GM23338 (cell line): ENCODE measurements at regions not wholly inside any gene's neighbourhood (a gene's known extent, or its start where the extent isn't known, plus 50 kb on each side); places are given as distances from the start of the nearest gene placed in this dataset.

ENCODE experiments used
- ATAC-seq: fragments of 200-7000 bp; cut with Tn5 transposase; 3 replicates; pipeline ENCODE4 v1.9.1; 2020
- DNase-seq: peaks from one replicate; pipeline ENCODE4 v3.0.0-alpha.2; 2015; ENCODE audit warnings: low spot score
- H2AFZ ChIP-seq: fragments of 200-600 bp; sonication (generic); 2 replicates; pipeline ENCODE4 v1.8.0; 2016; ENCODE audit warnings: antibody characterized with exemption, mild to moderate bottlenecking, moderate library complexity
- H3F3A ChIP-seq: fragments of 200-600 bp; sonication (generic); replicated peaks from 2 replicates; pipeline ENCODE4 v1.8.0; 2017; ENCODE audit warnings: antibody characterized with exemption, mixed run types, low read depth
- H3K27ac ChIP-seq: fragments of 200-600 bp; sonication (generic); 2 replicates; pipeline ENCODE4 v1.6.1; 2016; ENCODE audit warnings: low read depth
- H3K27me3 ChIP-seq: fragments of 200-600 bp; sonication (generic); 2 replicates; pipeline ENCODE4 v1.8.0; 2016; ENCODE audit warnings: mild to moderate bottlenecking, mixed run types, moderate library complexity; ENCODE audit not compliant: insufficient read depth
- H3K36me3 ChIP-seq: fragments of 200-600 bp; sonication (generic); 2 replicates; pipeline ENCODE4 v1.8.0; 2016; ENCODE audit warnings: mild to moderate bottlenecking; ENCODE audit not compliant: insufficient read depth
- H3K4me1 ChIP-seq: fragments of 200-600 bp; sonication (generic); 2 replicates; pipeline ENCODE4 v1.8.0; 2016; ENCODE audit warnings: mild to moderate bottlenecking, moderate library complexity; ENCODE audit not compliant: insufficient read depth
- H3K4me2 ChIP-seq: fragments of 200-600 bp; sonication (generic); 2 replicates; pipeline ENCODE4 v1.7.1; 2017; ENCODE audit warnings: mixed run types
- H3K4me3 ChIP-seq: fragments of 200-600 bp; sonication (generic); 2 replicates; pipeline ENCODE4 v1.6.1; 2016; ENCODE audit warnings: mixed run types
- H3K79me2 ChIP-seq: fragments of 200-600 bp; sonication (generic); replicated peaks from 2 replicates; pipeline ENCODE4 v1.8.0; 2017; ENCODE audit warnings: mild to moderate bottlenecking; ENCODE audit not compliant: insufficient read depth
- H3K9me2 ChIP-seq: fragments of 200-600 bp; sonication (generic); 2 replicates; pipeline ENCODE4 v1.8.0; 2017; ENCODE audit not compliant: insufficient read depth
- H4K20me1 ChIP-seq: fragments of 200-600 bp; sonication (generic); replicated peaks from 2 replicates; pipeline ENCODE4 v1.8.0; 2017; ENCODE audit warnings: mild to moderate bottlenecking; ENCODE audit not compliant: insufficient read depth
- H3K27ac Mint-ChIP-seq: 2 replicates; pipeline ENCODE4 v1.8.0; 2020; ENCODE audit warnings: inconsistent platforms, mild to moderate bottlenecking, moderate library complexity, mixed read lengths
- H3K27me3 Mint-ChIP-seq: 3 replicates; pipeline ENCODE4 v1.8.0; 2022; ENCODE audit warnings: low read depth, mild to moderate bottlenecking, moderate library complexity, mixed read lengths, inconsistent platforms; ENCODE audit not compliant: insufficient read depth, poor library complexity
- H3K36me3 Mint-ChIP-seq: 3 replicates; pipeline ENCODE4 v1.8.0; 2021; ENCODE audit warnings: low read depth, mild to moderate bottlenecking, inconsistent platforms, moderate library complexity, mixed read lengths
- H3K4me1 Mint-ChIP-seq: 3 replicates; pipeline ENCODE4 v1.8.0; 2020; ENCODE audit warnings: mild to moderate bottlenecking, inconsistent platforms, mixed read lengths
- H3K4me3 Mint-ChIP-seq: 3 replicates; pipeline ENCODE4 v1.8.0; 2021; ENCODE audit warnings: moderate library complexity, mild to moderate bottlenecking, inconsistent platforms, mixed read lengths
- H3K9me3 Mint-ChIP-seq: 3 replicates; pipeline ENCODE4 v1.8.0; 2020; ENCODE audit warnings: moderate library complexity, mild to moderate bottlenecking, inconsistent platforms, mixed read lengths
- EZH2phosphoT487 ChIP-seq: fragments of 200-600 bp; sonication (generic); IDR thresholded peaks from one replicate; pipeline ENCODE4 v1.8.1; 2018; ENCODE audit warnings: antibody characterized with exemption; ENCODE audit not compliant: unreplicated experiment
- JUNB ChIP-seq: IDR thresholded peaks from one replicate; pipeline ENCODE4 v1.6.1; 2016; ENCODE audit warnings: antibody characterized with exemption; ENCODE audit not compliant: unreplicated experiment
- NANOG ChIP-seq: IDR thresholded peaks from 2 replicates; pipeline ENCODE4 v1.6.1; 2016; ENCODE audit warnings: antibody characterized with exemption, borderline replicate concordance
- STAT1 ChIP-seq: IDR thresholded peaks from one replicate; pipeline ENCODE4 v1.6.1; 2016; ENCODE audit warnings: antibody characterized with exemption; ENCODE audit not compliant: unreplicated experiment
- ZNF331 ChIP-seq: fragments of 250-450 bp; sonication (Bioruptor Pico); IDR thresholded peaks from 2 replicates; pipeline ENCODE4 v1.5.0; 2020; ENCODE audit warnings: low read depth, mild to moderate bottlenecking, moderate library complexity
- TF ChIP-seq, protein P1 (sequence below): IDR thresholded peaks from 2 replicates; pipeline ENCODE4 v1.6.1; 2016; ENCODE audit warnings: antibody characterized with exemption
- TF ChIP-seq, protein P2 (sequence below): fragments of 250-450 bp; sonication (Bioruptor Pico); IDR thresholded peaks from 2 replicates; pipeline ENCODE4 v1.5.0; 2020; ENCODE audit warnings: mild to moderate bottlenecking, moderate library complexity

DNA sequence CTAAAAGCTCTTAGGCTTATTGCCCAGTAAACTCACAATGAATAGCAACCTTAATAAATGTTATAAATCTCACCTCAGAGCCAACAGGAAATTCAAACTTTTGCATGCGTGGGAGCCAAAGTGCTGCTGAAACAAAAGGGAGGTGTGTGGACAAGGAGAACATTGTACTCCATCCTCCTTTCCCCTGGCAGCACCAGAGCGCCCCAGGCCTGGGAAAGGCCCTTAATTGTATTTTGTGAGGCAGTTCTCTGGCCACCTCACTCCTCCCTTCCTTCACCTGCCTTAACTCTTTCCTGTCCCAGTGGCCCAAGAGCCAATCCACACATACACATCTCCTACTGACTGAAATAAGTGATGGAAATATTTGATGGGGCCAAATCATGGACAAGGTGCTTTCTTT, 648.5 kb downstream of the LMO4 start:
- Histone ChIP-seq H3K4me3 (no peak overlapping the region), H3K4me2 (no peak overlapping the region), H3K27ac (no peak overlapping the region), H3K9me2 (peaks cover 3% of the 10 kb centered on the region; the same call in 1 of the 2 replicates), H3K79me2 (no peaks in the 10 kb centered on the region), H4K20me1 (no peaks in the 10 kb centered on the region), H3F3A (no peaks in the 10 kb centered on the region), H3K27me3 (no peaks in the 10 kb centered on the region), H3K36me3 (no peaks in the 10 kb centered on the region), H3K4me1 (peaks cover 30% of the 10 kb centered on the region), H2AFZ (peak overlapping the region; percentile 34; the same call in 1 of the 2 replicates)
- DNase-seq, result no peak
- peaks cover 29% of the 10 kb centered on the region for H3K4me1 Mint-ChIP-seq
- H3K27me3 Mint-ChIP-seq, result no peaks in the 10 kb centered on the region
- no peak overlapping the region for H3K4me3 Mint-ChIP-seq
- H3K36me3 Mint-ChIP-seq, result no peaks in the 10 kb centered on the region
- no peaks in the 10 kb centered on the region for H3K9me3 Mint-ChIP-seq
- no peak for TF ChIP-seq STAT1
- no peak overlapping the region for H3K27ac Mint-ChIP-seq
- no peak; the same call in 2 of the 3 replicates for ATAC-seq

DNA sequence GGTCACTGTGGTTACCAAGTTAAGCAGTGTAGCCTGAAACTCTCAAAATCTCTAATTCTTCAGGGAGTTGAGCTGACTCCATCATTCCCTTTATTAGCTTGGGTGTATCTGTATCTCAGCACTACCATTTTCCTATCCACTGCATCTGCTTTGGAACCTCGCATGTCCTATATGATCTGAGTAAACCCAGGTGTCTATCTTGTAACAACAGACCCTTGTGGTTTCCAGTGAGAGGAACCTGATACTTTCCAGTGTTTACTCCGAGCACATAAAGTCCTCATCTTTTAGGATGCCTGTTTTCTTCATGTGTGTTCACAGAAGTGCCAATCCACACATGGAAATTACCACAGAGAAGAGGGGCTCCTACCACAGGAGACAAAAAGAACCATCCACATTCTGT, 650.4 kb downstream of the LMO4 start:
- H3K9me3 Mint-ChIP-seq, result no peaks in the 10 kb centered on the region
- no peak for TF ChIP-seq JUNB
- TF ChIP-seq, protein P1, sequence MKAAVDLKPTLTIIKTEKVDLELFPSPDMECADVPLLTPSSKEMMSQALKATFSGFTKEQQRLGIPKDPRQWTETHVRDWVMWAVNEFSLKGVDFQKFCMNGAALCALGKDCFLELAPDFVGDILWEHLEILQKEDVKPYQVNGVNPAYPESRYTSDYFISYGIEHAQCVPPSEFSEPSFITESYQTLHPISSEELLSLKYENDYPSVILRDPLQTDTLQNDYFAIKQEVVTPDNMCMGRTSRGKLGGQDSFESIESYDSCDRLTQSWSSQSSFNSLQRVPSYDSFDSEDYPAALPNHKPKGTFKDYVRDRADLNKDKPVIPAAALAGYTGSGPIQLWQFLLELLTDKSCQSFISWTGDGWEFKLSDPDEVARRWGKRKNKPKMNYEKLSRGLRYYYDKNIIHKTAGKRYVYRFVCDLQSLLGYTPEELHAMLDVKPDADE, result no peak
- TF ChIP-seq NANOG, result no peak
- no peaks in the 10 kb centered on the region for H3K36me3 Mint-ChIP-seq
- Histone ChIP-seq H3K4me2 (no peak overlapping the region), H3K27me3 (no peaks in the 10 kb centered on the region), H3K27ac (no peak overlapping the region), H2AFZ (peak overlapping the region; percentile 31; the same call in 1 of the 2 replicates), H4K20me1 (no peaks in the 10 kb centered on the region), H3K36me3 (no peaks in the 10 kb centered on the region), H3K79me2 (no peaks in the 10 kb centered on the region), H3K9me2 (peaks cover 3% of the 10 kb centered on the region; the same call in 1 of the 2 replicates), H3F3A (no peaks in the 10 kb centered on the region), H3K4me3 (no peak overlapping the region), H3K4me1 (peaks cover 18% of the 10 kb centered on the region)
- H3K27me3 Mint-ChIP-seq, result no peaks in the 10 kb centered on the region
- peaks cover 19% of the 10 kb centered on the region for H3K4me1 Mint-ChIP-seq
- DNase-seq (no peak), ATAC-seq (no peak)
- H3K27ac Mint-ChIP-seq, result no peak overlapping the region
- no peak overlapping the region for H3K4me3 Mint-ChIP-seq

DNA sequence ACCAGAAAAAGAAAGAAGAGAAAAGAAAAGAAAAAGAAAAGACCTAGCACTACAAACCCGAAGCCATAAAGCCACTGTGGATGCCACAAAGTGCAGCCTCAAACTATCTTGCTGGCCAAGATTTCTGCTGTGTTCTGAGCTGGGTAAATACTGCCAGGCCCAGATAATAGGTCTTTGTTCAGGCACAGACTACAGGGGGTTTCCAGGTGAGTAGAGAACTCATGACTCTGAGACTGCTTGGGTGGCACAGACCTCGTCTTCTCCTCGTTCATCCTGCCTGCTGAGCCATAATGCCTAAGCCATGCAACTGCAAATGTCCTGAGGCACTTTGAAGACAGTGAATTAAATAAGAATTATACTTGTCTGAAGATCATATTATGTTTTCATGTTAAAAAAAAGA, 651.8 kb downstream of the LMO4 start:
- no peak for TF ChIP-seq EZH2phosphoT487
- TF ChIP-seq, protein P2, sequence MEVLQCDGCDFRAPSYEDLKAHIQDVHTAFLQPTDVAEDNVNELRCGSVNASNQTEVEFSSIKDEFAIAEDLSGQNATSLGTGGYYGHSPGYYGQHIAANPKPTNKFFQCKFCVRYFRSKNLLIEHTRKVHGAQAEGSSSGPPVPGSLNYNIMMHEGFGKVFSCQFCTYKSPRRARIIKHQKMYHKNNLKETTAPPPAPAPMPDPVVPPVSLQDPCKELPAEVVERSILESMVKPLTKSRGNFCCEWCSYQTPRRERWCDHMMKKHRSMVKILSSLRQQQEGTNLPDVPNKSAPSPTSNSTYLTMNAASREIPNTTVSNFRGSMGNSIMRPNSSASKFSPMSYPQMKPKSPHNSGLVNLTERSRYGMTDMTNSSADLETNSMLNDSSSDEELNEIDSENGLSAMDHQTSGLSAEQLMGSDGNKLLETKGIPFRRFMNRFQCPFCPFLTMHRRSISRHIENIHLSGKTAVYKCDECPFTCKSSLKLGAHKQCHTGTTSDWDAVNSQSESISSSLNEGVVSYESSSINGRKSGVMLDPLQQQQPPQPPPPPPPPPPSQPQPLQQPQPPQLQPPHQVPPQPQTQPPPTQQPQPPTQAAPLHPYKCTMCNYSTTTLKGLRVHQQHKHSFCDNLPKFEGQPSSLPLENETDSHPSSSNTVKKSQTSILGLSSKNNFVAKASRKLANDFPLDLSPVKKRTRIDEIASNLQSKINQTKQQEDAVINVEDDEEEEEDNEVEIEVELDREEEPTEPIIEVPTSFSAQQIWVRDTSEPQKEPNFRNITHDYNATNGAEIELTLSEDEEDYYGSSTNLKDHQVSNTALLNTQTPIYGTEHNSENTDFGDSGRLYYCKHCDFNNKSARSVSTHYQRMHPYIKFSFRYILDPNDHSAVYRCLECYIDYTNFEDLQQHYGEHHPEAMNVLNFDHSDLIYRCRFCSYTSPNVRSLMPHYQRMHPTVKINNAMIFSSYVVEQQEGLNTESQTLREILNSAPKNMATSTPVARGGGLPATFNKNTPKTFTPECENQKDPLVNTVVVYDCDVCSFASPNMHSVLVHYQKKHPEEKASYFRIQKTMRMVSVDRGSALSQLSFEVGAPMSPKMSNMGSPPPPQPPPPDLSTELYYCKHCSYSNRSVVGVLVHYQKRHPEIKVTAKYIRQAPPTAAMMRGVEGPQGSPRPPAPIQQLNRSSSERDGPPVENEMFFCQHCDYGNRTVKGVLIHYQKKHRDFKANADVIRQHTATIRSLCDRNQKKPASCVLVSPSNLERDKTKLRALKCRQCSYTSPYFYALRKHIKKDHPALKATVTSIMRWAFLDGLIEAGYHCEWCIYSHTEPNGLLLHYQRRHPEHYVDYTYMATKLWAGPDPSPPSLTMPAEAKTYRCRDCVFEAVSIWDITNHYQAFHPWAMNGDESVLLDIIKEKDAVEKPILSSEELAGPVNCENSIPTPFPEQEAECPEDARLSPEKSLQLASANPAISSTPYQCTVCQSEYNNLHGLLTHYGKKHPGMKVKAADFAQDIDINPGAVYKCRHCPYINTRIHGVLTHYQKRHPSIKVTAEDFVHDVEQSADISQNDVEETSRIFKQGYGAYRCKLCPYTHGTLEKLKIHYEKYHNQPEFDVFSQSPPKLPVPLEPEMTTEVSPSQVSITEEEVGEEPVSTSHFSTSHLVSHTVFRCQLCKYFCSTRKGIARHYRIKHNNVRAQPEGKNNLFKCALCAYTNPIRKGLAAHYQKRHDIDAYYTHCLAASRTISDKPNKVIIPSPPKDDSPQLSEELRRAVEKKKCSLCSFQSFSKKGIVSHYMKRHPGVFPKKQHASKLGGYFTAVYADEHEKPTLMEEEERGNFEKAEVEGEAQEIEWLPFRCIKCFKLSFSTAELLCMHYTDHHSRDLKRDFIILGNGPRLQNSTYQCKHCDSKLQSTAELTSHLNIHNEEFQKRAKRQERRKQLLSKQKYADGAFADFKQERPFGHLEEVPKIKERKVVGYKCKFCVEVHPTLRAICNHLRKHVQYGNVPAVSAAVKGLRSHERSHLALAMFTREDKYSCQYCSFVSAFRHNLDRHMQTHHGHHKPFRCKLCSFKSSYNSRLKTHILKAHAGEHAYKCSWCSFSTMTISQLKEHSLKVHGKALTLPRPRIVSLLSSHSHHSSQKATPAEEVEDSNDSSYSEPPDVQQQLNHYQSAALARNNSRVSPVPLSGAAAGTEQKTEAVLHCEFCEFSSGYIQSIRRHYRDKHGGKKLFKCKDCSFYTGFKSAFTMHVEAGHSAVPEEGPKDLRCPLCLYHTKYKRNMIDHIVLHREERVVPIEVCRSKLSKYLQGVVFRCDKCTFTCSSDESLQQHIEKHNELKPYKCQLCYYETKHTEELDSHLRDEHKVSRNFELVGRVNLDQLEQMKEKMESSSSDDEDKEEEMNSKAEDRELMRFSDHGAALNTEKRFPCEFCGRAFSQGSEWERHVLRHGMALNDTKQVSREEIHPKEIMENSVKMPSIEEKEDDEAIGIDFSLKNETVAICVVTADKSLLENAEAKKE (CRISPR knock-in tag), result peak; percentile 66; the same call in 1 of the 2 replicates
- no peak for TF ChIP-seq ZNF331 (CRISPR knock-in tag)
- Histone ChIP-seq H3K4me2 (no peak overlapping the region), H3K4me3 (no peak overlapping the region), H3K9me2 (peaks cover 3% of the 10 kb centered on the region; the same call in 1 of the 2 replicates), H3K79me2 (no peaks in the 10 kb centered on the region), H3K27me3 (no peaks in the 10 kb centered on the region), H3F3A (no peaks in the 10 kb centered on the region), H3K4me1 (peaks cover 6% of the 10 kb centered on the region; the same call in 1 of the 2 replicates), H2AFZ (no peak overlapping the region), H4K20me1 (no peaks in the 10 kb centered on the region), H3K27ac (no peak overlapping the region), H3K36me3 (no peaks in the 10 kb centered on the region)
- Mint-ChIP-seq H3K36me3 (no peaks in the 10 kb centered on the region), H3K27ac (no peak overlapping the region; the same call in 1 of the 2 replicates), H3K4me3 (no peak overlapping the region), H3K9me3 (no peaks in the 10 kb centered on the region), H3K27me3 (no peaks in the 10 kb centered on the region), H3K4me1 (peaks cover 13% of the 10 kb centered on the region)
- no peak for DNase-seq
- ATAC-seq, result peak; percentile 71
